ENCODE measurements at regions not wholly inside any gene's neighbourhood (a gene's known extent, or its start where the extent isn't known, plus 50 kb on each side); places are given as distances from the start of the nearest gene placed in this dataset.
"Not testable (repeated sequence)": the region's sequence is repeated elsewhere in the genome, so short reads cannot be mapped to it uniquely, and the experiment has no call there.

DNA sequence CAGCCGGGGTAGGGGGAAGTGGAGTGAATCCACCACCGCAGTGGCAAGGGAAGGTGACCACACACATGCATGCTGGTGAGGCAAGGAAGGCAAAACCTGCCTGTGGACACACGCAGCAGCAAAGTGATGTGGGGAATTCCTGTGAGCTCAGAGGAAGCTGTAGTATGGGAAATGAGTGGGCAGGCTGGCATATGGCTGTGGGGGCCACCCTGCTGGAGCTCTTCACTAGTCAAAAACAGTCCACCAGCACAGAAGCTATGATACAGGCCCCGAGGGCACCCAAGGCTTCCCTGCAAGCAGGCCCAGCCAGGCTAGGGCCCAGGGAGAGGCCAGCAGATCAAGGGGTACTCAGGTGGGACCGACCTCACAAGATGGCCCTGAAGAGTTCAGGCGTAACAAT is 239.1 kb downstream of the CHM start:
- in situ Hi-C loops (cut with HindIII; ENCODE audit: low pct_ligation_motif_present, low pct_unique_long_range_greater_than_20kb, low sequenced_read_pairs), result no loop called here
- no peak for DNase-seq

DNA sequence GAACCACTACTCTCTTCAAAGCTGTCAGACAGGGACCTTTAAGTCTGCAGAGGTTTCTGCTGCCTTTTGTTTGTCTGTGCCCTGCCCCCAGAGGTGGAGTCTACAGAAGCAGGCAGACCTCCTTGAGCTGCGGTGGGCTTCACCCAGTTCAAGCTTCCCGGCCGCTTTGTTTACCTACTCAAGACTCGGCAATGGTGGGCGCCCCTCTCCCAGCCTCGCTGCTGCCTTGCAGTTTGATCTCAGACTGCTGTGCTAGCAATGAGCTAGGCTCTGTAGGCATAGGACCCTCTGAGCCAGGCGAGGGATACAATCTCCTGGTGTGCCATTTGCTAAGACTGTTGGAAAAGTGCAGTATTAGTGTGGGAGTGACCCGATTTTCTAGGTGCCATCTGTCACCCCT is 275.0 kb downstream of the CHM start:
- DNase-seq; in situ Hi-C loops (cut with HindIII; ENCODE audit: low pct_ligation_motif_present, low pct_unique_long_range_greater_than_20kb, low sequenced_read_pairs): not testable (repeated sequence)

DNA sequence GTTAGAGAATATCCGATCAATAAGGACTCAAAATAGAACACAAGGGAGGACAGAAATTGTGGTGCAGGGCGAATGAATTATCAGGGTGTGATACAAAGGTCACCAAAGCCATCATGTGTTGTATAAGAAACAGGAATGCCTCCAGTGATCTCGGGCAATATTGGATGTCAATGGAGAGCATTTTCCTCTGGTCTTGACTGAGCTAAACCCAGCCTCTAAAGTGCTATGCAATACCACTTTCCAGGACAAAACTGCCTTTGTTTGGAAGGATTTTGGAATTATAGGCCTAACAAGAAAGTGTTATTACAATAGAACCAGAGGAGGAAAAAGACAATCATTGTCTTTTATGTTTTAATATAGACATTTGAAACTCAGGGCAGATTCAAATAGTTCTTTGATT is 281.7 kb downstream of the CHM start:
- in situ Hi-C loops (cut with HindIII; ENCODE audit: low pct_ligation_motif_present, low pct_unique_long_range_greater_than_20kb, low sequenced_read_pairs), result no loop called here
- no peak for DNase-seq

DNA sequence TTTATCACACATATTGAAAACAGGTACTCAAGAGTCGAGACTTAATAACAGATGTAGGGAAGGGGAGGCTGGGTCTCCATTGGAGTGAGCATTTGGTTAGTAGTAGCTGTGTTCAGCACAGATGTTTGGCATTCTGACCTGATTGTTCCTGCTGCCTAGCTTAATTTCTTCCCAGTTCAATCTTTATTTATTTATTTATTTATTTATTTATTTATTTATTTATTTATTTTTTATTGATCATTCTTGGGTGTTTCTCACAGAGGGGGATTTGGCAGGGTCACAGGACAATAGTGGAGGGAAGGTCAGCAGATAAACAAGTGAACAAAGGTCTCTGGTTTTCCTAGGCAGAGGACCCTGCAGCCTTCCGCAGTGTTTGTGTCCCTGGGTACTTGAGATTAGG is 324.3 kb downstream of the CHM start:
- in situ Hi-C loops (cut with HindIII; ENCODE audit: low pct_ligation_motif_present, low pct_unique_long_range_greater_than_20kb, low sequenced_read_pairs); DNase-seq: not testable (repeated sequence)

DNA sequence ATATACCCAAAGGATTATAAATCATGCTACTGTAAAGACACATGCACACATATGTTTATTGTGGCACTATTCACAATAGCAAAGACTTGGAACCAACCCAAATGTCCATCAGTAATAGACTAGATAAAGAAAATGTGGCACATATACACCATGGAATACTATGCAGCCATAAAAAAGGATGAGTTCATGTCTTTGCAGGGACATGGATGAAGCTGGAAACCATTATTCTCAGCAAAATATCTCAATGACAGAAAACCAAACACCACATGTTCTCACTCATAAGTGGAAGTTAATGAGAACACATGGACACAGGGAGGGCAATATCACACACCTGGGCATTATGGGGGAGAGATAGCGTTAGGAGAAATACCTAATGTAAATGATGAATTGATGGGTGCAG is 323.8 kb upstream of the POF1B start:
- DNase-seq; in situ Hi-C loops (cut with HindIII; ENCODE audit: low pct_ligation_motif_present, low pct_unique_long_range_greater_than_20kb, low sequenced_read_pairs): not testable (repeated sequence)

DNA sequence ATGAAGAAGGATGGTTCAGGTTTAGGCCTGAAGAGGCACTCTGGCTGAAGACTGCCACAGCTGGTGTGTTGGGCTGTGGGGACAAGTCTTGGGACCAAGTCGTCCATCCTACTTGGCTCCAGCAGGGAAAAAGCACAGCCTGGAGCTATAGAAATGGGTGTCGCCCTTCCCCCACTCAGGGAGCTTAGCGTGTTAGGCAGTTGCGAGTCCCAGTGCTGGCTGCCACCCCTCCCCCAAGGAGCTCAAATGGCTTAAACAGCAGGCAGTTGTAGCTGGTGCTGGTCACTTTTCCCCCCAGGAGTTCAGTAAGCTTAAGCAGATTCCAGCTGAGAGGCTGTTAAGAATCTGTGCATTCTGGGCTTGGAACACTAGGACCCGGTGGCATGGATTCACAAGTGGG is 319.5 kb upstream of the POF1B start:
- in situ Hi-C loops (cut with HindIII; ENCODE audit: low pct_ligation_motif_present, low pct_unique_long_range_greater_than_20kb, low sequenced_read_pairs), result no loop called here

DNA sequence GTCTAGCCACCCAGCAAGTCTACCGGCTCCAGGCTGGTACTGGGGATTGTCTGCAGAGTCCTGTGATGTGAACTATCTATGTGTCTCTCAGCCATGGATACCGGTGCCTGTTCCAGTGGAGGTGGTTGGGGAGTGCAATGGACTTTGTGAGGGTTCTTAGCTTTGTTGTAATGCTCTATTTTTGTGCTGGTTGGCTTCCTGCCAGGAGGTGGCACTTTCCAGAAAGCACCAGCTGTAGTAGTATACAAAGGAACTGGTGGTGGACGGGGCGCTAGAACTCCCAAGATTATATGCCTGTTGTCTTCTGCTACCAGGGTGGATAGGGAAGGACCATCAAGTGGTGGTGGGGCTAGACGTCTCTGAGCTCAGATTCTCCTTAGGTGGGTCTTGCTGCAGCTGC is 306.4 kb upstream of the POF1B start:
- no peak for DNase-seq
- in situ Hi-C loops (cut with HindIII; ENCODE audit: low pct_ligation_motif_present, low pct_unique_long_range_greater_than_20kb, low sequenced_read_pairs), result no loop called here

More for the DNA sequence above, 319.5 kb upstream of the POF1B start:
- no peak for DNase-seq

DNA sequence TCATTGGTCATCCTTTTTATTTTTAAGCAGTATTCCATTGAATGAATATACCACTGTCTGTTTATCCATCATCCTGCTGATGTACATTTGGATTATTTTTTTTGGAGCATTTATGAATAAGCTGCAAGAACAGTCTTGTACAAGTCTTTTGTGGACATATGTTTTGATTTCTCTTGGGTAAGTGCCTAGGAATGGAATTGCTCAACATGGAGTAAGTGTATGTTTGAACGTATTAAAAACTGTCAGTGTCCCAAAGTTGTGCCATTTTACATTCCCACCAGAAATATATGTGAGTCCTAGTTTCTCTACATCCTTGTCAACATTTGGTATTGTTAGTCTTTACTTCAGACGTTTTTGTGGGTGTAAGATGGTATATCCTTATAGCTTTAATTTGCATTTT is 287.0 kb upstream of the POF1B start:
- in situ Hi-C loops (cut with HindIII; ENCODE audit: low pct_ligation_motif_present, low pct_unique_long_range_greater_than_20kb, low sequenced_read_pairs), result no loop called here
- no peak for DNase-seq

DNA sequence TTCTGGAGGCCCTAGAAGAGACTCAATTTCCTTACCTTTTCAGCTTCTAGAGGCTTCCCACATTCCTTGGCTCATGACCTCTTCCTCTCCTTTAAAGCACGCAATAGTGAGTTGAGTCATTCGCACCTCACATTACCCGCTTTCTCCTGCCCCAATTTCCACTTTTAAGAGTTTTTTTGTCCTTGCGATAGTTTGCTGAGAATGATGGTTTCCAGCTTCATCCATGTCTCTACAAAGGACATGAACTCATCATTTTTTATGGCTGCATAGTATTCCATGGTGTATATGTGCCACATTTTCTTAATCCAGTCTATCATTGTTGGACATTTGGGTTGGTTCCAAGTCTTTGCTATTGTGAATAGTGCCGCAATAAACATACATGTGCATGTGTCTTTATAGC is 284.5 kb upstream of the POF1B start:
- DNase-seq; in situ Hi-C loops (cut with HindIII; ENCODE audit: low pct_ligation_motif_present, low pct_unique_long_range_greater_than_20kb, low sequenced_read_pairs): not testable (repeated sequence)

DNA sequence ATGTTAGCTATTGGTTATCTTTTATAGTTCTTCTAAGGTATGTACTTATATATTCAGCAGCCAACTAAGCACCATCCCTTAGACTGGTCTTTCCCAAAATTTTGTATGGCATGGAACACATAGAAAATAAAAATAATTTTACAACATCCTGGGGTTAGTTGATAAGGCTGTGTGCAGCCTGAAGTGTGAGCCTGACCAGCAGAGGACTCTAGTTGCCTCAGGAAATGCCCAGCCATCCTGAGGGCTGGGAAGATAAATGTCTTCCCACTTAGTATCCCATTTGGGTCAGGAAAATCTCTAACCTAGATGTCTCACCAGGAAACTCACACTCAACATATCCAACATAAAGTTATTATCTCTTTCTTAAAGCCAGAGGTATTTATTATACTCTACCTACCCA is 251.4 kb upstream of the POF1B start:
- in situ Hi-C loops (cut with HindIII; ENCODE audit: low pct_ligation_motif_present, low pct_unique_long_range_greater_than_20kb, low sequenced_read_pairs), result no loop called here
- DNase-seq, result no peak

DNA sequence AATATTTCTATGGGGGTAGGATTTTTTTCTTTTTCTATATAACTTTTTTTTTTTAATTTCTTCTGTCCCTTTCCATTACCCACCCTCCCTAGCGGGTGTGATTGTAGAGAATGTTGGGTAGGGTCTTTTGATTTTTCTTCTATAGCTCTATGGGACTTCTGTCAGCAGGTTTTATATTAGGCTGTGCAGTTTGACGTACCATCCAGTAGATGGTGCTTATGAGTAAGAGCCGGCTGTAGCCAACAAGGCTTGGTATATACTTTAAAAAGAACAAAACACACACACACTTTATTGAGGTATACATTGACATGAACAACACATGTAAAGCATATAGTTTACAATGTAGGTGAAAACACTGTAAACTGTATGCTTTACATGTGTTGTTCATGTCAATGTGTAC is 247.9 kb upstream of the POF1B start:
- in situ Hi-C loops (cut with HindIII; ENCODE audit: low pct_ligation_motif_present, low pct_unique_long_range_greater_than_20kb, low sequenced_read_pairs), result no loop called here
- DNase-seq, result peak; percentile 2

DNA sequence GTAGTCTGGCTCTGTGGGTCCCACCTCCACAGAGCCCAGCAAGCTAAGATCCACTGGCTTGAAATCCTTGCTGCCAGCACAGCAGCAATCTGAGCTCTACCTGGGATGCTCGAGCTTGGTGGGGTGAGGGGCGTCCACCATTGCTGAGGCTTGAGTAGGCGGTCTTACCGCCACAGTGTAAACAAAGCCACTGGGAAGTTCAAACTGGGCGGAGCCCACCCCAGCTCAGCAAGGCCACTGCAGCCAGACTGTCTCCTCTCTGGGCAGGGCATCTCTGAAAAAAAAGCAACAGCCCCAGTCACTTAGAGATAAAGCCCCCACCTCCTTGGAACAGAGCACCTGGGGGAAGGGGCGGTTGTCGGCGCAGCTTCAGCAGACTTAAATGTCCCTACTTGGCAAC is 243.2 kb upstream of the POF1B start:
- DNase-seq, result no peak
- in situ Hi-C loops (cut with HindIII; ENCODE audit: low pct_ligation_motif_present, low pct_unique_long_range_greater_than_20kb, low sequenced_read_pairs), result no loop called here

DNA sequence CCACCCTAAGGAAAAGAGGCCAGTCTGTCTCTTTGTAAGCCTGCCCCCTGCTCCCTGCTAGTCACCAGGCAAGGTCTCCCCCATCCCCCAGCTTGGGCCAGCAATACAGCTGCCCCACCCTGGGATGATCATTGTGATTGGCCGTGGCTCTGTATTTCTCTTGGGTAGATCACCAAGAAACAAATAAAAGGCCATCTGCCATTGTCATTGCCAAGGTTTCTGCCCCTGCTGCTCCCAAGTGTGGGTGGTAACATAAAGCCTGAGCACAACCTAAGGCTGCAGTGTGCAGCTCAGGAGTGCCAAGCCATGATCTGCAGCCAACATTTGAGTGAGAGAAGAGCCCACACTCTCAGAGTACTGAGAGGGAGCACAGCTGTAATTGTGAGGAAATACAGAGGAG is 241.0 kb upstream of the POF1B start:
- in situ Hi-C loops (cut with HindIII; ENCODE audit: low pct_ligation_motif_present, low pct_unique_long_range_greater_than_20kb, low sequenced_read_pairs), result no loop called here
- DNase-seq, result no peak

DNA sequence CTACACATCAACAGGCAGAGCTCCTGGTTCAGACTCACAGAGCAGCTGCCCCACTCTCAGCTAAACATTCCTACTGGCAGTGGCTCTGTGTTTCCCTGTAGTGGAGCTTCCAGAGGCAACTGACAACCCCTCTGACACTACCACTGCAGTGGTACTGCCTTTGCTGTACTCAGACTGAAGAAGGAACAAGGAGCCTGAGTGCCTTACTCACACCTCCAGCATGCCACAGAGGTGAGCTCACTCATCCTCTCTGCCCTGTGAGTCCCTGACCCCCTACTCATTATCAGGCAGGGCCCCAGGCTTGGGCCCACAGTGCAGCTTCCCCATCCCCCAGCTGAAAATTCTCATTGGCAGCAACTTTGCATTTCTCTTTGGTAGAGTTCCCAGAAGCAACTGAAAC is 240.5 kb upstream of the POF1B start:
- in situ Hi-C loops (cut with HindIII; ENCODE audit: low pct_ligation_motif_present, low pct_unique_long_range_greater_than_20kb, low sequenced_read_pairs), result no loop called here
- no peak for DNase-seq

DNA sequence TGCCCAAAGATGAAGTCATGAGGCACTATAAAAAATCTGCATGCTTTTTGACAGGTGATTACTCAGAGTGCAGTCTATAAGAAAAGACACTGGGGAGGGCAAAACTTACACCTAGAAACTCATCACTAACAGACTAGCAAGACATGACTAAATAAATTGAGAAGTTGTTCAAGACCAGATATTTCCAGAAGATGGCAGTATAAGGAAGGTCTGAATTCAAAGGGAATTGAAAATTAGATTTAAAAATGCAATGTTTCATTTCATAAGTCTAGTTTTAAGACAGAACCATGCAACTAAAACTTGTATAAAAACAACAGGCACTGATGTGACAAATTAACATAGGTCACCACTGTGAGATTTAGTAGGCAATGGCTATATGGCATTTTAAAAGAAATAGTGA is 232.5 kb upstream of the POF1B start:
- in situ Hi-C loops (cut with HindIII; ENCODE audit: low pct_ligation_motif_present, low pct_unique_long_range_greater_than_20kb, low sequenced_read_pairs), result no loop called here
- peak; percentile 2 for DNase-seq

DNA sequence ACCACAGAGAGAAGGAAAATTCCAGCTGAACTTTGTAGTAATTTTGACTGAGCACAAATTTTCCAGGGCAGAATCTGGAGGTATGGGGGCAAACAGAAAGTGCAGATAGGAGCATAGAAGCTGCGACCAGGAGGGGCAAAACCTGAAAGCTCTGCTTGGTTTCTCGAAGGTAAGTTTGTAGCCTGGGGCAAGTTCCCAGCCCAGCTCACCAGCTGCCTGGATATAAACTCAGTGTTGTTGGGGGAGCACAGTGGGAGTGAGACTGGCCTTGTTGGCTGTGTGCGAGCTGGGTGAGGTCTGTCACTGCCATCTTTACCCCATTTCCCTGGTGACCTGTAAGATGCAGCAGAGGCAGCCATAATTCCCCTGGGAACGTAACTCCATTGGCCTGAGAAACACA is 213.5 kb upstream of the POF1B start:
- in situ Hi-C loops (cut with HindIII; ENCODE audit: low pct_ligation_motif_present, low pct_unique_long_range_greater_than_20kb, low sequenced_read_pairs), result no loop called here

DNA sequence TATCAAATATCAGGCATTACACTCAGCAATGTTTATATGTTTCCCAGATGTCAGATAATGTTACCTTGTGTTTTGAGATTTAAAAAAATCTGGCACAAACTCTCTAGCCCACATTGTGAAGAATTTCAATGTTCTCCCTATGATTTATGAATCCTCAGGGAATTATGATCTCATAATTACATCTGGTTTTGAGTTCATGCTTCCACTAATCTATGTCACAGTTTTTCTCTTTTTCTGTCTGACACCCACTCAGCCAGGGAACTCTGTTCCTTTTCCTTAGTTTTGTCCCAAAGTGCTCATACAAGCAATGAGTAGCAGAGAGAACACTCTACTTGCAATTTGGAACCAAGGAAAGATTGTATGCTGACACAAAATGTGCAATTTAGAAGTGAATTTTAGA is 212.1 kb upstream of the POF1B start:
- no peak for DNase-seq
- in situ Hi-C loops (cut with HindIII; ENCODE audit: low pct_ligation_motif_present, low pct_unique_long_range_greater_than_20kb, low sequenced_read_pairs), result no loop called here

More for the DNA sequence above, 213.5 kb upstream of the POF1B start:
- DNase-seq, result no peak

DNA sequence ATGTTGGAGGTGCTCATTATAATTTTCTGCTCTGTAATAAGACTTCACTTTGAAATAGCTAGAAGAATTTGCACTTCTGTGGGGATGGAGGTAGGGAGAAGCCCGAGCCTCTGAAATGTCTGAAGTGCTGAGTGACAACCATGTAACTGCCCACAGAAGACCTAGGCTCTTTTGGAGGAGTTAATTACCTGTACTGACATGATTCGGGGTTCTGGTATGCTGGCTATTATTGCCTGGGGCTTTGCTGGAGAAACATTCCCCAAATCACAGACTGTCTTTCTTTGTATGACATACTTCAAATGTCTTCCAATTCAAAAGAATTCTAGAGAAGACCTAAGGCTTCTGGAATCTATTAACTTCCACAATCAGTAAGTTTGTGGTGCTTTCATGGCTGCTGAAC is 211.2 kb upstream of the POF1B start:
- in situ Hi-C loops (cut with HindIII; ENCODE audit: low pct_ligation_motif_present, low pct_unique_long_range_greater_than_20kb, low sequenced_read_pairs), result no loop called here
- DNase-seq, result no peak

DNA sequence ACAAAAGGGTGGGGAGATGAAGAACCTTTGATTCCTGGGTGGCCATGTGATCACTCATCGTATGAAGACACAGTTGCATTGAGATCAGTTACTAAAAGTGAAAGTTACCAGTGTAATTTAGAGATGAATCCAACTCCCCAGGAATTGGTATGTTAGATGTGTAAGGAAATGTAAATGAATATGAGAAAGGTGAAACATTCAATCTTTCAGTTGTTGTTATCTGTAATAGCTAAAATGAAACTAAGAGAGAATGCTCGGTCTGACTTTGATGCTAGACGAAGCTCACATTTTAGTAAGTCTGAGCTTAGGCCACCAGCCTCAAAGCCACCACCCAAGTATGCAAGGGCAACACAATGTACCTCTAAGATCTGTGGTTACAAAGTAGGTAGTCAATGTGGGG is 194.3 kb upstream of the POF1B start:
- in situ Hi-C loops (cut with HindIII; ENCODE audit: low pct_ligation_motif_present, low pct_unique_long_range_greater_than_20kb, low sequenced_read_pairs), result no loop called here
- DNase-seq, result no peak

DNA sequence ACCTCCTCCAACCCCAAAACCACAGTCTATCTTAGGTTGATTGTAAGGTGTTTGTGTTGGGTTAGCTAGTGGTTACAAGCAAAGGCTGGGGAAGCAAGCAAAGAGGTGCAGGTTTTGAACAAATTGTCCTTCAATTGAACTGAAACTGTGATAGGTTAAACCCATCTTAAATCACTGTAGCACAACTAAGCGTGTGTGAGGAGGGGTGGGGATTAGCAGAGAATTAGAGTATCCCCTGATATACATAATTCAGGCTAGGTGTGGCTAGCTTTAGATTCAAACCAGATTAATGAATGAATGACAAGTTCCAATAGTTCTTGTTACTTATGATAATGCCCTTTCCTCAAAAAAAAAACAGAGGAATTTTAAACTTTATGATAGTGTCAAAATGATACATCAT is 191.0 kb upstream of the POF1B start:
- no peak for DNase-seq
- in situ Hi-C loops (cut with HindIII; ENCODE audit: low pct_ligation_motif_present, low pct_unique_long_range_greater_than_20kb, low sequenced_read_pairs), result no loop called here

DNA sequence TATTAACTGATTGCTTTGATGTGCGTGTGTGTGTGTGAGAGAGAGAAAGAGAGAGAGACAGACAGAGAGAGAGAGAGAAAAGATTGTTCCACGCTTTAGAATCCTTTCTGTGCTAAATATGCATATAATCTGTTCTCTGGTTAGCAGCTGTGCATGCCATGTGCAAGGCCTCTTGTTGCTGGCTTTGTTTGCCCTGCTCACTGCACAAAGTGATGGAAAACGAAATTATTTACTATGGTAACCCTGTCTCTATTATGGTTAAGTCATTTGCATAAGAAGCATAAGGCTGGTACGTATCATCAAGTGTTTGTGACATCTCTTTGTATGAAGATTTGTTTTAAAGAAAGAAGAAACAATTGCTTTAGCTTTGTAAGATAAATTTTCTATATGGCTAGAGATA is 190.2 kb upstream of the POF1B start:
- in situ Hi-C loops (cut with HindIII; ENCODE audit: low pct_ligation_motif_present, low pct_unique_long_range_greater_than_20kb, low sequenced_read_pairs), result no loop called here
- no peak for DNase-seq
